Fibroblast of skin of back (primary cell): ENCODE measurements at regions not wholly inside any gene's neighbourhood (a gene's known extent, or its start where the extent isn't known, plus 50 kb on each side); places are given as distances from the start of the nearest gene placed in this dataset.

Experiments
- DNase-seq: peaks from one replicate; pipeline ENCODE4 v3.0.0-alpha.2; 2013

DNA sequence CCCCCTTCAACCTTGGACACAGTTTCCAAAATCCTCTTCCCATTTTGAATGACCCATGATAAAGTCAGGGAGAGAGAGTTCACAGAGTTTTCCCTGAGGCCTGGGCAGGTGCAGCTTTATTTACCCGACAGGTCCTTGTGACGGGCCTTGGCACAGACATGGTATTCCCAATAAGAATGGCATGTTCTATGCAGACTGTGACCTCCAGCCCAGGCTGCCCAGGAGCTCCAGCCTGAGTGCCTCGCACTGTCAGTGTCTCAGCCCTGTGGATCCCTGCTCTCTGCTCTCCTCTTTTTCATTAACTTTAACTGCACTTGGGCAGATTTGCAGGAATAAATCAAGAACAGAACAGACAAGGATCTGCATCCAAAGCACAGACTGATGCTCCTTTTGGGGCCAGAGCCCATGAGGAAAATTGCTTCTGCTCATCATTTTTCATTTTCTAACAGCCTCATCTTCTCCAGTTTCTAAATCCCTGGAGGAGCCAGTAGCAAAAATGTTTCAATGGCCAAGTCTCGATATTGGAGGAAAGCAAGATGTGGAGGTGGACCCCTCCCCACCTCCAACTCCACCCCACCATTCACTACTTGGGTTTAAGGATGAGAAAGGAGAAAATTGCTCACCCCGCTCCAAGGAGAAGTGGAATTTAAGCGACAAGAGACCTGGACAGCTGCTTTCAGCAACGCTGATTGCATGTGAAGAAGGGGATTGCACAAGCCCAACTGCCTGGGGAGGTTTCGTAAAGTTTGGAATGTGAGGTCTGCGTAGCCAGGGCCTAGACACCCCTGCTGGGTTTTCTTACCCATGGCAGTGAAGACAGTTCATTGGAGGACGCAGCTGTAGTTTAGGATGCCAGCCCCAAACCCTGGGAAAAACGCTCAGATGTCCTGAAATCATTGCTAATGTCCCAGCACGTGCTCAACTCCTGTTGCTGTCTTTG is 225.9 kb downstream of the WDR11 start:
- DNase-seq, result peak; percentile 46

DNA sequence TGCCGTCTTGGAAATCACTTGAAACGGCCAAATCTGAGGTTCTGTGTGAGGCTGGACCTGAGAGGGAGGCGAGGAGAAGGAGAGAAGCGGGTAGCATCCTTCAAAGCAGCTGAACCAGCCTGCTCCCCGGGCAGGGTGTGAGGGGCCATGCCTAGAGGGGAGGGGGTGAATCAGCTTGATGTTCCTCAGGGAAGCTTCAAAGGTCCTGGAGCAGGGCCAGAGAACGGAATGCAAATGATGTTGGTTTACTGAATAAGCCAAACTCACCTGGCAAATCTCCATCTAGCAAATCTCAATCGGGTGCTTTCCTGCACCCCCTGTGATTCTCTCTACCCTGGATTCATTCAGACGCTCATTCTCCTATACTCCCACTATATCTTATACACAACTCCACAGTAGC is 226.9 kb downstream of the WDR11 start:
- DNase-seq, result no peak

DNA sequence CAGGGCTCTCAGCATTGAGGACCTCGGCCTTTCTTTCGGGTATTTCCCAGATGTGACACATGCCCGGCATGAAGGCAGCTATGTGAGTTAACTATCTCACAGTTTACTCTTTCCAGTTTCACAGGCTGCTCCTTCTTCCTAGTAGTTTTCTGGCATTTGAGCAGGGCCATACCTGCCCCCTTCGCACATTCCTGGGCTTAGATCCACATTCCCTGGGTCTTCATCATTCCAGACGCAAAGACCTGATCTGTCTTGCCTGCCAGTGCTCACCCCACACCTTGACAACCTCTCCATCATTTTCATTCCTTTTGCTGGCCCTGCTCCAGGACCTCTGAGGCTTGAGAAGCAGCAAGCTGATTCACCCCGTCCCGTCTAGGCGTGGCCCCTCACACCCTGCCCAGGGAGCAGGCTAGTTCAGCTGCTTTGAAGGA is 227.5 kb downstream of the WDR11 start:
- no peak for DNase-seq

DNA sequence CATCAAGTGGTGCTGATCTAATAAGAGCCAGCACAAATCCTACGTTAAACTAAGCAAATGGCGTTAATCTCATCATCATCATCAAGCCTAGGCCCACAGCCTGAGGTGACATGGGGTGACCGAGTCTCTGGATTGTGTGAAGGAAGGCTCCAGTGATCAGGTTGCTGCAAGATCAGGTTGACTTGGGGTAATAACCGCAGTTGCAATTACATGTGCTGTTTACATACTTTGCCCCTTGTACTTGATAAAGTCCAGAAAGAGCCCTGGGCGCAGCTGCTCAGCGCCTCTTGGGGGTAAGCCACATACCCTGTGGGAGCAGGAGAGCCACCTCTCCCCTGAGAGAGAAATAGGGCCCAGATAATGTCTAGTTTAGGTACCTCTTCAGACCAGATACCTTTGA is 228.1 kb downstream of the WDR11 start:
- DNase-seq, result no peak

DNA sequence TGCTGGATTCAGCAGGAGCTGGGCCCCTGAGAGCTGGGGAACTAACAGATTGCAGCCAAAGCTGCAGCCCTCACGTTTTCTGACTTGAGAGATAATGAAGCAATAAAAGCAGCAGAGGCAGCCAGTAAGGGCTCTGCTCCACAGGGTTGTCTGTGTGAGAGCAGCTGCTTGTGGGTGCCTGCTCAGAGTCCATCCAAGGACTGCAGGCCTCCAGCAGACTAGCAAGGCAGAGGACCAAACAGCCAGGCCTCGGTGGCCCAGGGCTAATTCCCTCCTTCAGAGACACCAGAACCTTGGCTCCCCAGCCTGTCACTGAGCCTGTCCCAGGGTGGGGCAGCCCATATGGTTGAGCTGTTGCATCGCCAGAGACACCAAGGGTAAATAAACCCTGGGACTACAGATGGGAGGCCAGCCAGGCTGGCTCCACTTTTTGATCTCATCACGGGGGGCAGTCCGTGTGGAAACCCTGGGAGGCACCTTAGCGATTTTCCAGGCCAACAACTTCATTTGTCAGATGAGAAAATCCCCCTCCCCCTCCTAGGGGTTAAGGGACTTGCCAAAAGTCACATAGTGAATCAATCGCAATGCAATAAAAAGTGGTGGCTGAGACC is 229.2 kb downstream of the WDR11 start:
- DNase-seq, result no peak

DNA sequence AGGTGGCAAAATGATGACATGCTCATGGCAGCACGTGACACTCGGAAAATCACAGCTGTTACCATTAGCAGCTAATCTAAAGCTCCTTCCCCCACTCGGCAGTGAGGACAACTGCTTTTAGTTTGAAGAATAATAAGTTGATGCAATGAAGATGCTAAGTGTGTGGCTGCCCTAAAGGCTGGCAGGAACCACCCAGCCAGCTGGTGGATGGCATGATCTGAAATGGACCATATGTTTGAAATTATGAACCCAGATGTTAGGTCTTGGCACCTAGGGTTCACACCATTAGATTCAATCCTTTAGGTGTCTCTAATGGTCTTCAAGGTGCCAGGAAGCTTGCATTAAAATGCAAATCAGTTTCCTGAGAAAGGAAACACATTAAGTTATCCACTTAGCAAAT is 230.1 kb downstream of the WDR11 start:
- no peak for DNase-seq

DNA sequence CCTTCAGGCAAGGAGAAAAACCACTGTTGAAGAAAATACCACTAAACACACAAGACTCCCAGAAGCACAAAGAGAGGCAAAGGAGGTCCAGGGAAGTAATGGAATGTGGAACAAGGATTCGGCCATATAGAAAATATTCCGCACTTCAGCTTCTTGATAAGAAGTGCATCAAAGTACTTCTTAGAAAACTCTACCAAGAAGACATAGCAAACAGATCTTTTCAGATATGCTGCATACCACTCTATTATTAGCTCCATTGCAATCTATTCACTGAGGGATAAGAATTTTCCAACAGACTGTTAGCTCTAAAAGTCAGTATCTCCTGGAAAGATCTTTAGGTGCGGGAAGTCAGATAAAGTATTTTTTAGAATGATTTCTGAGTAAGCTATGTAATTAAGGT is 231.8 kb downstream of the WDR11 start:
- DNase-seq, result no peak

DNA sequence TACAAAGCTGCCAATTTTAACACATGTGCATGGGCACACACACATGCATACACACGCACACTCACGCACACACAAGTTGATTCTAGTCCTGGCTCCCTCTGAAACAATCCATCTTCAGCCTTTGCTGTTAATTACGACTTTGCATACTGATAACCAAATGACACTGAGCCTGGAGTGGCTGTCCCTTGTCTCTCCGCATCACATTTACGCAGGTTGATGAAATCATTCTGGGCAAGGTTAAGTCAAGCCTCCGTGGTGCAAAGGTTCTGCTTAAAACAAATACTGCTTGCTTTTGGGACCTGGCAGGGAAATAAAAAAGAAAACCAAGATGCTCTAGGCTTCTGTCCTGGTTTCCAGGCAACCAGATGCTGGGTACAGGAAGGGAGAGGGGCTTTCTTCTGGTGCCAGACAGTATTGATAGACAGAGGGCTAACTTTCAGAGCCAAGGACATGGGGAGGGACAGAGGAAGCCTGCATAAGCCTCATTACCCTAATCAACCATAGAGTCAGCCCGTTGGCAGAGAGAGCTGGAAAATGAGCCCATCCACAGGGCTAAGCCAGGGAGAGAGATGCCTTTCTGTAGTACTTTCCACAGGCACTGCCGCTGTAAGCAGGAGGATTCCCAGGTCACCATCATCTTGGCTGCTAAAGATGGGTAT is 233.0 kb downstream of the WDR11 start:
- no peak for DNase-seq

DNA sequence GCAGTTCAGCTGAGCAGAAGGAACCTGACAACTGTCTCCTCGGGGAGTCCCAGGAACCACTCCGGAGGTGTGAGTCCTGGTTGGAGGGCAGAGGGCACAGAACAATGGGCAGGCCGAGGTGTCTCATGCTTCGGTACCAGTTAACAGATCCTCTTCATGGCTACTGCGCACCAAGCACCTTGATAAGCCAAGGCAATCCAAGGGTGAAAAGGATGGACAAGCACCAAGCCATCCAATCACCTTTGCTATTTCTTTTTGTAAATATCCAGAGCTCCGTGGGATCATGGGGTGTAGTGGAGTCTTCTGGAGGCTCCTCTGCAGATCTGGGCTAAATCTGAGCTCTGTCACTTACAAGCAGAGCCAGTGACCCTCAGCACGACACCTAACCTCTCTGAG is 233.5 kb downstream of the WDR11 start:
- DNase-seq, result no peak

DNA sequence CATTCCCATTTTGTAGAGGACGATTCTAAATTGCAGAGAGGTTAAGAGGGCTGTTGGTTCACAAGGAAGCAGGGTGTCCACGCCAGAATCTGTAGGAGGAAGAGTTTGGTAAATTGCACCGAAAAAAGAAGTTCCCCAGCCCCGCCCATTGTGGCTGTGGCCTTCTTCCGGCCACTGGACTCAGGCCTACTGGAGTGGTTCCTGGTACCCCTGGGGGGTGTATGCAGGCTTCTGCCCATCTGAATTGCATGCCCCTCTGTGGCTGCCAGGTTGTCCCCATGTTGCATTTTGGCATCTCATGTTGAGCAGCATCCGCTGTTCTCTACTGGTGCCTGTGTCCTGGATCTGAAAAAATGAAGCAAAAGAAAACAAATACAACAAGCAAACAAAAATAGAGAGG is 234.2 kb downstream of the WDR11 start:
- no peak for DNase-seq

DNA sequence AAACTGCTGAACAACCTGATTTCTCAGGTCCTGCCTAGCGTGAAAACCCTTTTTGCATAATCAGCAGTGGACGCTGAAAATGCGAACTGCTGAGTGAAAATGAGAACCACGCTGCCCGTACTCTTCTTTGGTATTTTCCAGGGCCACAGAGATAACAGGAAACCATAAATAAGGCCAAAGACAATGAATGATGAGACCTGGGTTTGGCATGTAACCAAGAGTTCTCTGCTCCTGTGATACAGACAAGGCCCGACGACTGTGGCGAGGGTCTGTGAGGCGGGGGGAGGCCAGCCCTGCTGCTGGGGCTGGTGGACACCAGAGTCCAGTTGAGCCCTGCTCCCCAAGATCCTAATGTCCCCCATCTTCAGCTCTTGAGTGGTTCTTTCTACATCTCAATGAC is 236.0 kb downstream of the WDR11 start:
- DNase-seq, result no peak

DNA sequence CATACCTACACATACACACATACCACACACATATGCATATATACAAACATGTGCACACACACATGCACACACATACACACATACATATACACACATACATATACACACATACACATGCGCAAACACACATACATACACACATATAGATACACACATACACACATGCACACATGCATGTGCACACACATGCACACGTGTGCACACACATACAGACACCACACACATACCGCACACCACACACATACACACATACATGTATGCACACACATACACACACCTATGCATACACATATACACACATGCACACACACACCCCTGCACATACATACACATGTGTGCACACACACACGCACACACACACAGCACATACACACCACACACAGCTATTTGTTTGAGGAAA is 236.5 kb downstream of the WDR11 start:
- no peak for DNase-seq

DNA sequence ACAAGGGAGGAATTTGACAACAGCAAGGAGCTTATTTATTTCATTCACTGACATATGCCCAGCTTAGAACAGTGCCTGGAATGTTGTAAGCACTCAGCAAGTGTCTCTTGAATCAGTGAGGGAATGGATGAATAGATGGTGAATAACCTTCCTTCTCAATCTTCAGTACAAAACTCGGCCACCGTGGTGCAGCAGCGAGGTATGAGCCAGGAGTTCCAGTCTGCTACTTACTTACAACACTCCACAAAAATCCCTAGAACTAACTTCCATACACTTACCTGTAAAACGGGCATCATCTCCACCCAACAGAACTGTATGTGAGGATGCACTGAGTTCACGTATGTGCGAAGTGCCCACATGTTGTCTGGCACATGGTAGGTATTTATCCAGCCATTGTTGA is 237.4 kb downstream of the WDR11 start:
- DNase-seq, result no peak

DNA sequence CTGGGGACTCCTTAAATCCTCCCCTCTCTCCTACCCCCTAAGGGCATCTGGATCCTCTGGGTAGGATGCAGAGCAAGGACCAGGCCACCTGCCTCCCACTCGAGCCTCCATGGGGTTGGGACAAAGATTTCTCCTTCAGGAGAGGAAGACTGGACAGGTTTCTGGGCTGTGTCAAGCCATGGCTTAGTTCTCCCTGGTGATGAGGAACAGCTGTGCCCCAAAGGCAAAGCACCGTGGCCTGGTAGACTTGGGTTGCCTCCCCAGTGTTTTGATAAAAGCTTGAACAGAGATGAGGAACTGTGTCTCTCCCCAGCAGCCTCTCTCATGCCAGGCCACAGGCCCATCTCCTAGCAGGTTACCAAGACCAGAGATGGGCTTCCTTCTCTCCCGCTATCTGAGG is 238.3 kb downstream of the WDR11 start:
- DNase-seq, result no peak

DNA sequence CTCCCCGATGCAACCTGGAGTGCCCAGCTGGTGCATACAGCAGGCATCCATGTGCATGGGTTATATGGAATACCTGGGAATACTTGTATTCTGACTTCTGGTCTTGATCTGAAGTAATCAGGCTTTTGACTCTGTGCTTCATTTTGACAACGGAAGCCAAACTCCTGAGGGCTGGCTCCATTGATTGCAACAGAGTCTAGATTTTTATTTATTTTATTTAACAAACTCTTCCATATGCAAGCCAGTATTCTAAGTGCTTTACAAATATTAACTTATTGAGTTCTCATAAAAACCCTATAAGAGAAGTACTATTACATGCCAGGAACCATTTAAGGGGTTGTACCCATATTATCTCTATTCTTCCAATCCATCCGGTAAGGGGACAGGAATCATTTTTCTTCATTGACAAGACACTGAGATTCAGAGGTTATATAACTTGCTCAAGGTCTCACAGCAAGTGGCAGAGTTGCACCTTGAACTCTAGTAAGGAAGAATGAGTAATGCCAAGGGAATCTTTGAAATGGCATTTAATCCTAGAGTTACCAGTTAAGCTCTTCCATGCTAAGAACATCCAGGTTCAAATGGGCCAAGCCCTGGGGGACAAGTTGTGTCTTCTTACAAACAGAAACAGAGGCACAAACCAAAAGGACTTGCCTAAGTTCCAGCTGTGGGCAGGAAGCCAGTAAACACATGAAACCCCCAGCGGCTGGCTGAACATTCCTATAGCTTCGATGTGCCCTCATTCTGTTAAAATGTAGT is 241.0 kb downstream of the WDR11 start:
- DNase-seq, result peak; percentile 74

DNA sequence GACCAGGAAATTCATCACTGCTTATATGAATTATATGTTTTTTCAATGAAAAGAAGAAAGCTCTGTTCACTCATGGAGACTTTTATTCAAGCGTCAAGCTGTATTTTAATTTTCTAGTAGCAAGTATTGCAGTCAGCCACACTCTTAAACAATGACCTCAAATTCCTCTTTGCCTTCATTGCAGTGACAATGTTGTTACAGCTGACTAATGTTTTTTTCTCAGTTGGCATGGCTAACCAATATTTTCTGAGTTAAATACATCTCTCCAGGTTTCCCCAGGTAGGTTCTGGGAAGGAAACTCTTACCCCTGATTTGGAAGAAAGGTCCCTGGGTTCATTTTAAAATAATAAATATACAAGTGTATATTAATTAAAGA is 241.5 kb downstream of the WDR11 start:
- no peak for DNase-seq

DNA sequence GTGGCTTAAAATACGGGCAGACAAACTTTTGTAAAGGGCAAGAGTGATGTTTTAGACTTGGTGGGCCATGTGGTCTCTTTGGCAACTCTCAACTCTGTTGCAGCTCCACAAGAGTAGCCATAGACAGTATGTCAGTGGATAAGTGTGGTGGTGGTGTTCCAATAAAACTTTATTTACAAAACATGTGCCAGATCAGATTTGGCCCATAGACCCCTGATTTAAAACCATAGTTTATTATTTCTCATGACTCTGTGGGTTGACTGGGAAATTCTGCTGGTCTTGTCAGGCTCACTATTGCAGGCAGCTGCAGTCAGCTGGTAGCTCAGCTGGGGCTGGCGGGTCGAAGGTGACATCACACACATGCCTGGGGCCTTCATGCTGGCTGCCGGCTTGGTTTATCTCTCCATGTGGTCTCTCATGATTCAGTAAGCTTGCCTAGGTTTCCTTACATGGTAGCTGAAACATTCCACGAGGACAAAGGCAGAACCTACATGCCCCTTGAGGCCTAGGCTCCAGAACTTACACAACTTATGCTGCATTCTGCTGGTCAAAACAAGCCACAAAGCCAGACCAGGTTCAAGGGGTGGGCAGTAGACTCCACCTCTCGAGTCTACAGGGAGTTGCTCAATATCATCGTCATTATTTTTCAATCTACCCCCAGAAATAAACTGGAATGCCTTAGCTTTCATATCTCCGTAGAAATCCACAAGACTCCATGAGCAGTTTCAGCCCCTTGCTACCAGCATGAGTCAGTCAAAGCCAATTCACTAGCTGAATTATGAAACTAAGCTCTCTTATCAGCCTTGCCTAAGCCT is 245.7 kb downstream of the WDR11 start:
- DNase-seq, result peak; percentile 88

DNA sequence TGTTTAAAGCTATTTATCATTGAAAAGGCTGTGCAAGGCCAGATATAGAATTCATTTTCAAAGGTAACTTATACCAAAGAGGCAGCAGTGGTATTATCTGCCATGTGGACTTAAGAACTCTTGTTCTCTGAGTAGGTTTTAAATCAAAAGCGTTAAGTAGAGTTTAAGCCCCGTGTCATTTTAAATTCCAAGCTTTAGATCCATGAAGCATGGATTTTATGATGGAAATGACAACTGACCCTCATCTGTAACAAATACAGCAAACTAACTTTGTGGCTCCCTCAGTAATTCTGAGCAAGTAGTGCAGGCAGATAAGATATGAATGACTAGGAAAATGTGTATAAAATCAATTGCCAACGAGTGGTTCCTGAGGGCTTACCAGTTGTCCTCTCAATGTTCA is 247.0 kb downstream of the WDR11 start:
- no peak for DNase-seq

DNA sequence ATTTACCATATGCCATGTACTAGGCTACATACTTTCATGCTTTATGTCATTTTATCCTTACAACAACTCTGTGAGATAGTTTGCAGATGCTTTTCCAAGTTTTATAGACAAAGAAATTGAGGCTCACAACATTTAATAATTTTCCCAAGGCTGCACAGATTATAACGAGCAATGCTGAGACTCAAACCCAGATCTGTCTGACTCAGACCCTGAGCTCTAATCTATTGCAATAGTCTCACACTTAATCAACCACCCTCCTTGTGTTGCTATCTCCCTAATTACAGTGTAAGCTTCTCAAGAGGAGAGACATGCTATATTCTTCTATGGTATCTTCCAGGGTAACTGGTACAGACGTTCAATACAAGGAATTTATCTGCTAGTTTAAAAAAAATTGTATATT is 247.6 kb downstream of the WDR11 start:
- DNase-seq, result no peak

DNA sequence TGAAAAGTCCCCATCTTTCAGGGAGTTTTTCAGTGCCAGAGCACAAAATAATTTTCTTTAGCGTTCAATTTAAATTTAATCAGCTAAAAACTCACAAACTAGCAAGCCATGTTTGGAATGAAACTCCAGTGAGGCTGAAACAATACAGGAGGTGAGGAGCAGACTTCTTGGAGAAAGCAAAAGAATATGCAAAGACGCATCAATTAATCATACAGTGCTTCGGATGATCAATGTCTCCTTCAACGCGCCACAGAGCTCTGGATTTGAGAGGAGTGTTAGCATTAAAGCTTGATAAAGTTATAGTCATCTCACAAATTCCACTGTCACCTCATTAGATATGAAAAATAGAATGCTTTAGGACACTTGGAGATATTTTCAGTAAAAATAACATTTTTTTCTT is 248.0 kb downstream of the WDR11 start:
- no peak for DNase-seq

DNA sequence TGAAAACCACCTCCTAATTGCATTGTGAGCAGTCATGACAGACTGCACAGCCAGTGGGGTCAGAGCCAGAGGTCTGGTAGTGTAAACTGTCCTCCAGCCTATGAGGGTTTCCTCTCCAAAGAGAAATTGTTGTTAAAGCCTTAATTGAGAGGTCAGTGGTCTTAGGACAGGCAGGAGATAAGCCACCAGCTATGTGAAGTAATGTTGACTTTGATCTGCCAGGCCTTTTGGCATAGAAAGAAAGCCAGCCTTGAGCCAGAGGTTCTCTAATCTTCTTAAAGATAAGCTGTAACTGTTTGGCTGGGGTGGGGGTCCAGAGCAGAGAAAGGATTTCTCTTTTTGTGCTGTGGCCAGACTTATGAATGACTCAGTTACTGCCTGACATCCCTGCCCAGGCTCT is 248.4 kb downstream of the WDR11 start:
- DNase-seq, result no peak

DNA sequence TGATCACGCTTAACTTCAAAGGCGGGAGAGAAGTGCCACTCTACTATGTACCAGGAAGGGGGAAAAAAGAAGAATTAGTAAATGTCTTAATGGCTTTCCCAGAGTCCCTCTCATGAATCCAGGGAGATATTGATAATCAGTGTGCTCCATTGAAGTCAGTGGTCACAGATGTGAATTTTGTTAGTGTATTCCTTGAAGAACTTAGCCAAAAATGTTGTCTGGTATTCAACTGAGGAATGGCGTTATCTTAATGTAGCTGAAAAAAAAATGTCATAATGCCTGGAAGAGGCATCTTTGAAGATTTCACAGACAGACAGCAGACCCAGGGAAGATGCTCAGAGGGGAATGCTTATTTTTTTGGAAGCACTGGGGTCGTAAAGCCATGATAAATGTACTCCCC is 250.4 kb downstream of the WDR11 start:
- DNase-seq, result no peak
